IPS-18c (cell line): ENCODE measurements at regions not wholly inside any gene's neighbourhood (a gene's known extent, or its start where the extent isn't known, plus 50 kb on each side); places are given as distances from the start of the nearest gene placed in this dataset.
"Not testable (repeated sequence)": the region's sequence is repeated elsewhere in the genome, so short reads cannot be mapped to it uniquely, and the experiment has no call there.

Experiments
- H3K4me3 ChIP-seq: 2 replicates; pipeline ENCODE4 v1.7.0; 2013; ENCODE audit warnings: low read depth, mild to moderate bottlenecking, low read length, moderate library complexity; ENCODE audit not compliant: insufficient read depth
- H3K9me3 ChIP-seq: one replicate; pipeline ENCODE4 v1.6.1; 2013; ENCODE audit warnings: mild to moderate bottlenecking, low read length, moderate library complexity; ENCODE audit not compliant: control insufficient read depth, insufficient read depth

- no peak overlapping the region for H3K4me3 ChIP-seq
- H3K9me3 ChIP-seq: no peaks in the 10 kb centered on the region
These were observed 244.3 kb downstream of the GPAT3 start for GRCh38 chr4:83780053-83780733.

DNA sequence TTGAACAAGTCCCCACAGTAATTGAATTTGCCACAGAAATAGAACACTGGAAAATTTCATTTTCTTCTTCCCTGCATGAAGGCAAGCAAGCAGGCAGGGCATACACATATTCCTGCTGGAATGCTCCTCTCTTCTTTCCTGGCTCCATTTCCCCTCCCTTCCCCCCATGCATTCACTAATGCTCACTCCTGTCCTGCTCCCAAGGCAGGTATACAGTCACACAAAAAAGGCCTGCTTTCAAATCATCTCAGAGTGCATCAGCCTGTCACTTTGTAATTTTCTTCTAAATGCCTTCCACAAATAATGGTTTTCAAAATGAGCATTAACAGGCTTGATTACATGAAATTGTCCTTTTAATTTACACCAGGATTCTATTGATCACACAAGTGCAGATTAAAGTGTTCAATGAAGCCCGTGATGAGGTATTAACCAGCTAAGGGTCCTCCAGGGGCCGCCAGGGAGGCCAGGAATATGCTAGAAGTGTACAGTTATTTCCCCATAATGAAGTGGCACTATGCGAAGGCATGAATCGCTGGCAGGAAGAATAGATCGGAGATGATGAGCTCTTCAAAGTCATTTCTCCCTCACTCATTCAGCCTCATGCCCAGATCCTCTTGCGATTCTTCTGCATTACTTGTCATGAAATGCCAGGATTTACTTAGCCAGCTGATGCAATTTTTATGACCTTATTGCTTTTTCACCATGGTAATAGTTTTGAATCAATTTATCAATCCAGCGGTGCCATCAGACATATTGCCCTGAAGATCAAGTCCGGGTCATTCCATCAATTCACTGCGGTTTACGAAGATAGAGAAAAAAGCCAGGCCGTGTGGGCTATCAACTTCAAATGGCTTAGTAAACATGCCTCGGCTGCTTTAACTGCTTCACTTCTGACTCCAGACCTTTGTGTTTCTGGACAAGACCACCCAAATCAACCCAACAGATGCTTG lies 243.5 kb downstream of the GPAT3 start:
- Histone ChIP-seq H3K4me3 (no peak overlapping the region), H3K9me3 (no peaks in the 10 kb centered on the region)

DNA sequence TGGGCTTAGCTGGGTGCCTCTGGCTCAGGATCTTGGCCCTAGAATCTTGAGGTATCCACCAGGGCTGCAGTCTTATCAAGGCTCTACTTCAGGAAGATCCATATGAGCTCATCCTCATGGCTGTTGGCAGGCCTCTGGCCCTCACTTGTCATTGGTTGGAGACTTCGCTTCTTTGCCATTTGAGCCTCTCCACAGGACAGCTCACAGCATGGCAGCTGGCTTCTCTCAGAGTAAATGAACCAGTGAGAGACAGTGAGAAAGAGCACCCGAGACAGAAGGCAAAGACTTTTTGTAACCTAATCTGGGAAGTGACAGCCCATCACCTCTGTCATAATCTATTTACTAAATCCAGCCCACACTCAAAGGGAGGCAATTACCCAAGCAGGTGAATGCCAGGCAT lies 236.8 kb downstream of the GPAT3 start:
- Histone ChIP-seq H3K4me3 (no peak overlapping the region), H3K9me3 (no peaks in the 10 kb centered on the region)

DNA sequence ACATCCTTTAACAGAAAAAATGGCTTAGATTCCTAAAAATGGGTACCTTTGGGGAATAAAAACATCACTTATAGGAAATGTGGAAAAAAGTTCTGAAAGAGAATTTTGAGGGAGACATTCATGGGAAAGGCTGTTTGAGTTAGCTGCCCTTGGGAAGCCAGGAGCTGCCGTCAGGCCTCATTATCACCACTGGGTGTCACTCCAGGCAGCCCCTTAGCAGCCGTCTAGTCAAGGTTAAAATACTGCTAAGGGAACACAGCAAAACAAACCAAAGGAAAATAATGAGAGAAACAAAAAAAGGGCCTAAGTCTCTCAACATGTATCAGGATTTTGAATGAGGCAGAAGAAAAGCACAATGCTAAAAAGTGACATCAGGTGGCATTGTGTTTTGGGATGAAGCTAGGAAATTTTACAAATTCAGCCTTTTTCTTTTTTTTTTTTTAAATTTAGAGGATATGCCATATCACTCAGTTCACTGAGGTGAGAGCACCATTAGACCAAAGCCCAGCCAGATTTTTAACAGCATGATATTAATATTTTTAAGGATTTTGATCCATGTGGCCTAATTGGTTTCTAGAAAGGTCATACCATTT lies 235.3 kb downstream of the GPAT3 start:
- H3K9me3 ChIP-seq: no peaks in the 10 kb centered on the region
- no peak overlapping the region for H3K4me3 ChIP-seq

- H3K9me3 ChIP-seq: no peaks in the 10 kb centered on the region
- H3K4me3 ChIP-seq: no peak overlapping the region
These were observed 232.2 kb downstream of the GPAT3 start for GRCh38 chr4:83768146-83768545.

- Histone ChIP-seq H3K4me3 (no peak overlapping the region), H3K9me3 (no peaks in the 10 kb centered on the region)
These were observed 231.2 kb downstream of the GPAT3 start for GRCh38 chr4:83767067-83767466.

GRCh38 chr4:83759611-83760010 lies 223.7 kb downstream of the GPAT3 start:
- H3K4me3 ChIP-seq: no peak overlapping the region
- H3K9me3 ChIP-seq: no peaks in the 10 kb centered on the region

GRCh38 chr4:83758285-83758684 lies 222.4 kb downstream of the GPAT3 start:
- Histone ChIP-seq H3K9me3 (no peaks in the 10 kb centered on the region), H3K4me3 (no peak overlapping the region)

DNA sequence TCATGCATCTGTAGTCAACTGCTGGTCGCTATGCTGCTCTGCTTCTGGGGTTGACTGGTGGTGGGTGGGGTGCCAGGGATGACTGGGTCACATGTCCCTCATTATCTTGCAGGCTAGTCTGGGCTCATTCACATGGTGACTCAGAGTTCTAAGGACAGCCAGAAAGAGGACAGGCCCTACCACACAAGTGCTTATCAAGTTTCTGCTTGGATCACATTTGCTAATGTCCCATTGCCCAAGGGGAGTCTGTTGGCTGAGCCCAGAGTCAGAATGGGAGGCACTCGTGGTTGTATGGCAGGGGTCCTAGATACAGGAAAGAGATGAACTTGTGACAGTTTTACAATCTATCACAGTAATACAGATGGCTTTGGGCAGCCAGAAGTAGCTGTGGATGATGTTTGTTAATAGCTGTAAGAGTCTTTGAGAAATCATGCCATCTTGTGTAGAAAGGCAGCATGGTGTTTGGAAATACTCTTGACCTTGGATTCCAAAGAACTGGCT lies 221.3 kb downstream of the GPAT3 start:
- Histone ChIP-seq H3K4me3 (no peak overlapping the region), H3K9me3 (no peaks in the 10 kb centered on the region)

DNA sequence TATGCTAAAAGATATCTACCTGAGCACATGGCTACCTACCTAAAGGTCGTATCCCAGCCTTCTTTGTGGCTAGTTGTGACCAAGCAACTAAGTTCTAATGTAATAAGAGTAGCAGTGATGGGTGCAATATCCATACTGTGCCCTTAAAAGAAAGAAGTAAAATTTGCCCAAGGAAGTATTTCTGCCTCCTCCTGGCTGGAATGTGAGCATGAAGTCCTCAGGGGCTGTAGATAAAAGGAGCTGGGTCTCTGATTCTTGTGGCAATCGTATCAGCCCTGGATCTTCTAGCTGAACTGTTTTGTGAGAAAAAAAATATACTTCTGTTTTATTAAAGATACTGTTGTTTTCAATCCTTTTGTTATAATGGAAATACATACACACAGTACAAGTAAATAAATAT lies 217.4 kb downstream of the GPAT3 start:
- H3K9me3 ChIP-seq: no peaks in the 10 kb centered on the region
- no peak overlapping the region for H3K4me3 ChIP-seq

GRCh38 chr4:83751336-83751949 lies 215.5 kb downstream of the GPAT3 start:
- Histone ChIP-seq H3K9me3 (no peaks in the 10 kb centered on the region), H3K4me3 (no peak overlapping the region)

- no peak overlapping the region for H3K4me3 ChIP-seq
- H3K9me3 ChIP-seq: no peaks in the 10 kb centered on the region
These were observed 212.8 kb downstream of the GPAT3 start for GRCh38 chr4:83748711-83749110.

DNA sequence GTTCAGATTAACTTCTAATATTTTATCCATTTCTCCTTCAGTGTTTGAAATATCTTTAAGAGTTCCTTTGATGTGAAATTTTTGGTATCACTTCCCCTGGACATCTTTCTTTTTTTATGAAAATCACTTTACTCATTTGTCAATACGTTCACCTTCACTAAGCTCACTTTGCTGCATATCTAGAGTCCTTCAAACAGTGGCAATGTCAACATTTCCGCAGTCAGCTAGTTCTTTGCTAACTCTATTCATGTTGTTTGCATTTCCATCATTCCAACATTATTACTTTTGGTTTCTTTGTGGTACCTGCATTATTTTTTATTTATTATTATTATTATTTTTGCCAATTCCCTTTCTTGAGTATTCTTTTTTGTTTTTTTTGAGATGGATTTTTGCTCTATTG lies 203.0 kb downstream of the GPAT3 start:
- Histone ChIP-seq H3K4me3 (no peak overlapping the region), H3K9me3 (no peaks in the 10 kb centered on the region)

DNA sequence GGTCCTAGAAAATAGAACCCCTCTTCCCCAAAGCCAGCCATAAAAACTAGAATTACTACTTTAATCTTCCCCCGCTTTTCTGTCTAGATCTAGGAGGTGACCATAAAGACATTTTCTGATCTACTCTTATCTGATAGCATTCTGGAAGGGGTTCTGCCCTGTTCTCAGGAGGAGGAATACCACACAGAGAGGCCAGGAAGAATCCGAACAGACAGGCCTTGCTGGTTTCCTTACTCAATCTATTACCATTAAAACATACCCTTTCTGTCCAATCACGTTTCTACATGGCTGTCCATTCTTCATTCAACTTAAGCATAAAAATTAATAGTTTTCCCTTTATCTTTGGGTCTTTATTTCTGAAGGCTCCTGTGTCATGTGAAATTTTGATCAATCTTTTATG lies 198.7 kb downstream of the GPAT3 start:
- H3K9me3 ChIP-seq: no peaks in the 10 kb centered on the region

GRCh38 chr4:83732114-83732635 lies 196.3 kb downstream of the GPAT3 start:
- H3K4me3 ChIP-seq: no peak overlapping the region
- H3K9me3 ChIP-seq: no peaks in the 10 kb centered on the region

More for the DNA sequence above, 198.7 kb downstream of the GPAT3 start:
- no peak overlapping the region for H3K4me3 ChIP-seq

GRCh38 chr4:83731609-83732008 lies 195.7 kb downstream of the GPAT3 start:
- no peaks in the 10 kb centered on the region for H3K9me3 ChIP-seq
- H3K4me3 ChIP-seq: no peak overlapping the region

DNA sequence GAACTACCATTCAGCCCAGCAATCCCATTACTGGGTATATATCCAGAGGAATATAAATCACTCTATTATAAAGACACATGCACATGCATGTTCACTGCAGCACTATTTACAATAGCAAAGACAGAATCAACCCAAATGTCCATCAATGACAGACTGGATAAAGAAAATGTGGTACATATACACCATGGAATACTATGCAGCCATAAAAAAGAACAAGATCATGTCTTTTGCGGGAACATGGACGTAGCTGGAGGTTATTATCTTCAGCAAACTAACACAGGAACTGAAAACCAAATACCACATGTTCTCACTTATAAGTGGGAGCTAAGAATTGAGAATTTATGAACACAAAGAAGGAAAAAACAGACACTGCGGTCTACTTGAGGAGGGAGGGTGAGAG lies 195.1 kb downstream of the GPAT3 start:
- H3K9me3 ChIP-seq, H3K4me3 ChIP-seq: not testable (repeated sequence)
